Stimulated activated CD8-positive, alpha-beta memory T cell treated with anti-CD3 and anti-CD28 coated beads, Interleukin-15, amount 100 ng/mL, for 24 hours (primary cell): ENCODE measurements at regions not wholly inside any gene's neighbourhood (a gene's known extent, or its start where the extent isn't known, plus 50 kb on each side); places are given as distances from the start of the nearest gene placed in this dataset.
"Not testable (repeated sequence)": the region's sequence is repeated elsewhere in the genome, so short reads cannot be mapped to it uniquely, and the experiment has no call there.

ENCODE experiments used
- DNase-seq: peaks from one replicate; pipeline ENCODE4 v3.0.0-alpha.2; 2020; ENCODE audit warnings: low read depth

DNA sequence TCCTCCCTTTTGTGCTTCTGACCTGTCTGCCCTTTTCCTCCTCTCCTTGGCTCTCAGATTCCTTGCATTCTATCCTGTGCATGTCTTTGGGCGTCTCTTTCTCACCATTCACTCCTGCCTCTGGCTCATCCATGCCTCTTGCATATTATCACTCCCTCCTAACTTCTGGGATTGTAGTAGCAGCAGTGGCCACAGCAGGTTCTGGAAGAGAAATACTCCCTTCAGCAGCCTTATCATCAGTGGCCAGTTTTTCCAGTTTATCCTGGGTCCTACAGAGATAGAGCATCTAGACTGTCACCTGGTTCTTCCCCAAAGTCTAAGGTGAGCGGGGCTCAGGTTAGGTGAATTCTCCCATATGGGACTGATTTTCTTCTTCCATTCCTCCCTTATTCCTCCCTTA, 354.0 kb upstream of the CCL2 start:
- no peak for DNase-seq

DNA sequence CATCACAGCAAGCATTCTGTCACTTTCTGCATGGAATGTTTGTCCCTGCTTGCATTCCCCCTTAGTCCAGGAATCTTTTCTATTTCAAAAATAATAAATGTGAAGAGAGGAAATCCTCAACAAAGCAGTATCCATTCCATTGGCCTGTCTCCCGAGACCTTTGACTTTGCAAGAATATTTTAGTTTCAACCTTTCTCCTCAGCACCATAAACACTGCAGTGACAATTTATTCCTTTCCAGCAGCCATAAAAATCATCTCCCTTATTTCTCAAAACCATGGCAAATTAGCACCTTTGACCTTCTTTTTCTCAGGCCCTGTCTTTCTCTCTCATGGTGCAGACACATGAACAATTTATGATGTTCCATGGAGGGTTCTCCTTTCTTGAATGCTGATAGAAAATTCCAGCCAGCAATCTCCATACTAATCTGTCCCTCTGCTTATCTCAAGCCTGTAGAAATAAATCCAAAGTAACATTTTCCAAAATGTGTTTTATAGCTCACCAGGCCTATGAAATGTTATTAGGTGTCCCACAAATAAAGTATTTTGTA, 352.1 kb upstream of the CCL2 start:
- no peak for DNase-seq

DNA sequence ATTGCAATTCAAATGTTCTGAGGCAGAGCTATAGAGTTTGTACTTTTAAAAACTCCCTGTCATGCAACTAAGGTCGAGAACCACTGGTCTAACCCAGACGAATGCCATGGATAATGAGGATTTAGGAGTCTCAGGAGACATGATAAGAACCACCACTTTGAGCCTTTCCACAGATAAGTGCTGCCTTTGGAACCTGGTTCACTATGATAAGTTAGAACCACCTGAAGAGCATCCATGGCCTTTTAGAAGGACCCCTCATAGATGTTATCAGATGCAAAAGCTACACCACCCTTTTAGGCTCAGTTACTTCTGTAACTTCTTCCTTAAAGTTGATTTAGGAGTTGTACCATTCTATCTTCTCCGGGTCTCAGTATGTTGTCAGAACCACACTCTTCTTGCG, 350.6 kb upstream of the CCL2 start:
- DNase-seq, result no peak

DNA sequence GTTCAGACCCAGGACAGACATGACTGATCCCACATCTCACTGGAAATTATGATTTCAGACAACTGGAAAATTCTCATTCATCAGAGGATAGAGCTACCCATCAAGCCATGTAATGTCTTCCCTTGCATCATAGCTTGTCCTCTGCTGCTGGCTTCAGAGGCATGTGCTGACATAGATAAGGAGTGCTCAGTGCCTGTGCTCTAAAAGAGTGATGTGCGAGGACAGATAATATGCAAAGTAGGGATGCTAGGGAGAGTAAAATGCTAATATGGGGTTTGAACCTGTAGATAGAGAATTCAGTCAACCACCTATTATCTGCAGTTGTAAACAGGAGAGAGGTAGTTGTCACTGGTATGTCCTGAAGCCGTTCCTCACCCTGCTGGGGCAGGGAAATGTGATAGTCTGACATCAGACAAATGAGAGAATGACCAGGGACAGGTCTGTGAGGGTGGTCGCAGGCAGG, 349.7 kb upstream of the CCL2 start:
- no peak for DNase-seq

DNA sequence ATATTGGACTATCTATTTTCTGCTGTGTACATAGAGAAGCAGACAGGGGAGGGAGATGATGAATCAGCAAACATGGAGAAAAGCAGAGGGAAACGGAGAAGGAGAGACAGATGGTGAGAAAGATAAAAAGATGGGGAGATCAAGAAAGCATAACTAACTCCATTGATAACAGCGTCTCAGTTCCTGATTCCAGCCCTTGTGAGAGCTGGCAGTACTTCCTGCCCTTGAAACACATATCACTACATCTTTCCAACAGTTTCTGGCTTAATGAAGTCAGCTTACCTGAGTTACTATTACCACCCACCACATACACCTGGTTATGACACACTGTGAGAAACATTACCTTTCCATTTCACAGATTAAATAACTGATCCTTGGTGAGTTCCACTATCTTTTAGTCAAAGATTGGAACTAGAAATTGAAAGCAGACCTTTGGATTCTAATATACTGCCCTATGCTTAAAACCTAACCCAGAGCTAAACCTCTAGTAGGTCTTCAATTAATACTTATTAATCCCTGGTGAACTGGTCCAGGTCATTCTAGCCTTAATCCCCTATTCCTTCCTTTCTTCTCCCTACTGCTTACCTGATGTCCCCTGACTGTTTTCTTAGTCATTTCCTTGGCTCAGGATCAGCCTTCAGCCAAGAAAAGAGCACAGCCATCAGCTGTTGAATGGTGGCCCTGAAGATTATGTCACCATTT, 346.6 kb upstream of the CCL2 start:
- no peak for DNase-seq

DNA sequence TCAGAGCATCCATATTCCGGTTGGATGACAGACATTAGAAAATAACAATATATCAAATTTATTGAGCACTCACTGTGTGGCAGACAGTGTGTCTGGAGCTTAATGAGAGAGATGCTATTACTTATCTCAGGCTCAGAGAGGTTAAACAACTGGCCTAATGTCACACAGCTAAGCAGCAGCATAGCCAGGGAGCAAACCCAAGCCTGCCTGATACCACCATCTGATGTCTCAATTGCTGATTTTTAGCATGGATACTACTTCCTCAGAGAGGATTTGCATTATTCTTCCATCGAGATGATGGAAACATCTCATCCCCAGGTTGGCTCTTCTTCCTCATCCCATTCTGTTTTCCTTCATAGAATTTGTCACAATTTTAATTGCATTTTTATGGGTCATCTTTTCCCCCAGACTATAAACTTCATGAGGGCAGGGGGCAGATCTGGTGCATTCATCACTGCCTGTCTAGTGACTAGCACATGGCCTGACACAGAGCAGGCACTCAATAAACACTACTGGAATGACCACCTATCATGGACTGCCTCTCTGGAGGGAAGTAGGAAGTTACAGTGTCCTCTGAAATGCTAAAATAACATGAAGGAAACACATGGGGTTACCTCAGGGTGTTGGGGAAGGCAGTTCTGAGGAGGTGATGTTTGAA, 344.8 kb upstream of the CCL2 start:
- no peak for DNase-seq

DNA sequence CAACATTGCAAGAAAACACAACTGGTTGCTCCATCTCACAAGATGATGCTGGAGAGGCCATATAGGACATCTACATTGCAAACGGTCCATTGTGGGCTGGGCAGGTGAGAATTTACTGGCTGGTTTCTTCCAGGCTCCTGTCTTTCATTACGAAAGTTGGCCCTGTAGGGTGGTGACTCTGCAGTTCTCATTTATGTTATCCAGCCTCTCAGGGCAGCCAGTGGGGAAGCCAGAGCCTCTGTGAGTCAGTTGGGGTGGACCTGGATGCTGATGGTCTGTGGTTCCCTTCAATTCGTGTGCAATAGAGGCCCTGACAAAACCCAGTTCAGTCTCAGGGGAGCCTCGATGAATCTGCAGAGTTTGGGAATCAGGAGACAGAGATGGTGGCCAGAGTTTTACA, 341.0 kb upstream of the CCL2 start:
- DNase-seq, result no peak

DNA sequence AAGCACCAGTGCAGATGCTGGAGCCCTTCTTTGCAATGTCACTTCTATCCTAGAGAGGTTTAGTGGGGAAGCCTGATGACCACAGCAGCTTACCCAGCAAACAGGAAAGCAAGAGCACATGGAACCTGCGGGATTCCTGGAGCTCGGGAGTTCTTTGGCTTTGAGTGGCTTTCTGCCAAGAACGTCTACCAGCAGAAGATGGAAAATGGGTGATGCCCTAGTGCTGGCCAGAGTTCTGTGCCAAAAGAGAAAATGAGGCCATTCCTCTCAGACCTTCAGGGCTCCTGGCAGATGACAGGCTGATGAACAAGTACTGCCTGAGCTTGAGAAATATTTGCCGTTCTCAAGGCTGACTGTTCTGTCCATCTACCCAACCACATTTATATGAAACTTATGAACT, 332.1 kb upstream of the CCL2 start:
- no peak for DNase-seq

DNA sequence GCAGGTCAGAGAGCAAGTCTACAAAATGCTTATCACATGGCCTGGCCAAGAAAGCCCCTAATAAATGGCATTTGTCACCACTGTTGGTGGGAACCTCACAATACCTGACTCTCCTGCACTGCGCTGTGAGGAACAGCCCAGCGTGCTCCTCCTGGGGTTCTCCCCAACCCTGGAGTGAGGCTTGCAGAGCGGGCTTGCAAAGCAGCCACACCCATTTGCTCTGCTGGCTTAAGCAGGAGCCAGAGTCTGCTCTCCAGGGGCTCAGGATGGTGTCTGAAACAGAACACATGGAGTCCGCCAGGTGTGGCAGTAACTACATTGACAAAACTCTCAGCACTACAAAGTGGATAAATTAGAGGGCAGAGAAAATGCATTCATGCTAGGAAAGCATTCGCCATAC, 331.0 kb upstream of the CCL2 start:
- DNase-seq, result no peak

DNA sequence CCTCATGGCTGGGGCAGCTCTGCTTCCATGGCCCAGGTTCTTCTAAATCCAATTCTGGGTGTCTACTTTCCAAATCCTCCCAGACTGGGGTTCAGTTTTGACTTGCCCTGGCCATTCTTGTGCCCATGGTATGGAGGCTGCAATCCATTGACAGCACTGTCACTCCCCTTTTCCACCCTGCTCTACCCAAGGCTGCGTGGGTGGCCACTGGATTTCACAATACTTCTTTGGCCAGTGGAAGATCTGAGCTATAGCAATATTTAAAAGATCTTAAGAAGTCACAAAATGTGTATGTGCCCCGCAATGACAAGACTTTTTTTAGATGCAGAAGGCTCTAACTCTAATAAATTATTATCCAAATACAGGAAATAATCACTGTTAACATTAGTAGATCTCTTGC, 329.4 kb upstream of the CCL2 start:
- DNase-seq, result no peak

DNA sequence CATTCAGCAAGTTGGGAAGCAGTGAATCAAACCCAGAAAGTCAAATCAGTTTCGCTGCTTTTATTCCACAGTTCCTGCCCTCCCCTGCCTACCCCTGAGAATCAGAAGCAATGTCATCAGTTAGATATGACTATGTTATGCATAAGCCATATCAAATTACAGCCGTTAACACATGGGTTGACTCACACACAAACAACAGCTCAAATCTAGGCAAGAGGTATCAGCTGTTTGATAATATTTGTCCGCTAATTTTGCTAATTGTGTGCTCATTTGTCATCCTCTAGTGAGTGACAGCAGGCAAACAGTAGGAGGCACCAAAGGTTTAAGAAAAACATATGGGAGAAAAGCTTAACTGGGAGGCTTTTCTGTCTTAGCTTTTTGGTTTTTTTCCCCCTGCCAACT, 327.4 kb upstream of the CCL2 start:
- DNase-seq, result no peak

DNA sequence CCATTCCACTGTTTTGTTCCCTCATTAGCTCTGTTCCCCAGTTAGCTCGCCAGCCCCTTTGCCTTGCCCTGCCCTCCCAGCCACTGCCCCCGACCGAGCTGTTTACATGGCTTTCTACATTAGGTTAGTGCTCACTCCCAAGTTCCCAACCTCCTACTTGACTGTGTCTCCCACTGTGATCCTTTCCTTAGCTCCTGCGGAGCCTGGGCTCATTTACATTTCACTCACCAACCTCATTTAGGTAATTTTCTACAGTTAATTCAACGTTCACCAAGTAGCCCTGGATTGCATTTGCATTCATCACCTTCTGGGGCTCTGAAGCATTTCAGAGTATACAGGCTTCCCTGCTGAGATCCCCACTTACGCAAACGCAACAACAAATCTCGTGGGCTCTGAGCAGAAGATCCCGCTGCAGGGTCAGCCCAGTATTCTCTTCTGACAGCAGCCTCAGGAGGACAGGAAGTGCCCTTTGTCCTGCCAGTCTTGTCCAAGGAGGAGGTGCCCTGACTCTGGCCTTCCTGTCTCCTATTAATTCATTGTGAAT, 325.8 kb upstream of the CCL2 start:
- no peak for DNase-seq

DNA sequence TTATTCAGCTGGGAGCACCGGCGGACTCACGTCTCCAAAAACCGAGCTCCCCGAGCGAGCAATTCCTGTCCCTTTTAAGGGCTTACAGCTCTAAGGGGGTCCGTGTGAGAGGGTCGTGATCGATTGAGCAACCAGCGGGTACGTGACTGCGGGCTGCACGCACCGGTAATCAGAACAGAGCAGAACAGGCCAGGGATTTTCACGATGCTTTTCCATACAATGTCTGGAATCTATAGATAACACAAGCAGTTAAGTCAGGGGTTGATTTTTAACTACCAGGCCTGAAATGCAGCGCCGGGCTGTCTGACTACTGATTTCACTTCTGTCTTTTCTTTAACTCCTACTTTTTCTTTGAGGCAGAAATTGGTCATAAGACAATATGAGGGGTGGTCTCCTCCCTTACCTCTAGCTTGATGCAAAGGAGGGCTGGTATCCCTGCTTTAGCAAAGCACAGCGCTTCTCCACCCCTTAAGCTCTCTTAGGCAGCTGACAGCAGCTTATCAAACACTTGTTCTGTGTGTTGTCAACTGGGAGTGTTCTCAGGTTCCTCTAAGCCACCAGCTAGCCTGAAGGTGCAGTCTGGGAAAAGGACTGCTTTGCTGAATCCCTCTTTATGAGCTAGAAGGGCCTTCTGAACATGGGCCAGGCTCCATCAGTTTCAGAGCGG, 323.8 kb upstream of the CCL2 start:
- DNase-seq, result not testable (repeated sequence)

DNA sequence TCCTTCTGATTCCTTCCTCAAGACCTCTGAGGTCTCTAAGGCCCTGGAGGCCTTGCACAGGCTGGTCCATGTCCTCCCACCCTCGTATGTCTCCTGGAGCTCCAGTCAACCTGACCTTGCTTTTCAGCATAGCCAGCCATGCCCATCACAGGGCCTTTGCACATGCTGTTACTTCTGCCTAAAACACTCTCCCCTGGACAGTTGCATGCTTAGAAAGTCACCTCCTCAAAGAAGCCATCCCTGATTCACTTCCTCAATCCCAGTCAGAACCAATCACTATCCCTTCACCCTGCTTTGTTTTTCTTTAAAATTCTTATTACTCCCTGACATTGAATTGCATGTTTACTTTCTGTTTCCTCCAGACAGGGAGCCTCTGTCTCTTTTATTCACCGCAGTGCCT, 322.1 kb upstream of the CCL2 start:
- no peak for DNase-seq

DNA sequence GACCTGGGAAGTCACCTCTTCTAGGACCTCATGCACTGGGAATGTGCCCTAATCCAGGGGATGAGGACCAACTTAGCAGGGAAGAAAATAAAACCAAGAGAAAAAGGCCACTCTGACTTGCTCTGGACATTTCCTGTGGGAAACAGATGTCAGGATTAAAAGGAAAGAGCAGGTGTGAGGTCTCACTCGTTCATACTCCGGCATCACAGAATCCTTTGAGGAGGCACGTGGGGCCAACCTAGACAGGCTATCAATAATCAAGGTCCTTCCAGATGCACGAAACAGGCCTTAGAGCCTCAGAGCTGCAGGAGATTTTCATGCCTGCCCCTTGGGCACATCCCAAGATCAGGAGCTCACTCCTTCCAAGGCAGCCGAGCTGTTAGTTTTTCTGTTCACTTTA, 321.5 kb upstream of the CCL2 start:
- no peak for DNase-seq

DNA sequence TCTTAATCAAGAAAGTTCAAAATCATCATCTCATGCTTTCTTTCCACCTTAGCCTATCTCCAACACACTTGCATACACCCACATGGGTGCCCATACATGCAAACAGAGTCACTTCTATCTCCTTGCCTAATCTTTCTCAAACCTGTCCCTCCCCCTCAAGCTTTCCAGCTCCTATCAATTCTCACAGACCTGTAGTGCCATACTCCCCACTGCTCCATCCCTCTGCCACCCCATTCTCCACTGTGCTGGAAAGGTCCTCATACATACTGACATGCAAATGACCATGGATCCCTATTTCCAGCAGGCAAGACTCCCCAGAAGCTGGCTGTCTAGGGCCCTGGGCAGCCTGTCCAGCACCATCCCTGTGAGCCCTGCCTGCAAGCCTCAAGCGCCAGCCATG, 320.4 kb upstream of the CCL2 start:
- DNase-seq, result no peak

DNA sequence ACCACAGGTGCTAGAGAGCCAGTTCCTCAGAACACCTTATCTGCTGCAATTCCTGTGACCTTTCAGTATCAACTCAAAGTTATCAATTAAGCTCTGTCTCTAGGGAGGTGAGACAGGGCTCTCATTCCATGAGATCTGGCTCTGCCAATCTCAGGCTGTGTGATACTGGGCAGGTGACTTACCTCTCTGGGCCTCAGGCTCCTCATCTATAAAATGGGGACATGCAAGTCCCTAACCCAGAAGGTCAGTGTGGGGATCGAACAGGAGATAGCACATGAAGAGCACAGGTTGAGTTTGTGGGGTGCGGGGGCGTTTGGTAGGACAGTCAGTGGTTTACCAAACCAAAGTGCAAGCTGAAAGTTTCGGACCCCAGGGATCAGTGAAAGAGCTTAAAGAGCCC, 319.3 kb upstream of the CCL2 start:
- DNase-seq, result no peak

DNA sequence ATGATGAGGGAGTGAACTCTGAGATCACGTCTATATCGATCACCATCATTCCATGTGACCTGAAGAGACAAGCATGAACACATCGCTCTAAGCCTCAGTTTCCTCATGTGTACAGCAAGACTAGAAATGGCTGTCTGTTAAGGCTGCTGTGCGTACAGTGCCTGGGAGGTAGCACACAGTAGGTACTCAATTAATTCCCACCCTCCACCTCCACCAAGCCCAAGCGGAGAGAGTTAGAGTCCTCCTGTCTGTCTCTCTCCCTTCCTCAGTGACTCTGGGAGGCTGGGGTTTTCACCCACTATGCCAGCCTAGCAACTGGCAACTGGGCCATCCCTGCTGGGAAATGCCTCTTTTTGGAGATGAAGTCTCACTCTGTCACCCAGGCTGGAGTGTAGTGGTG, 318.3 kb upstream of the CCL2 start:
- DNase-seq, result no peak

DNA sequence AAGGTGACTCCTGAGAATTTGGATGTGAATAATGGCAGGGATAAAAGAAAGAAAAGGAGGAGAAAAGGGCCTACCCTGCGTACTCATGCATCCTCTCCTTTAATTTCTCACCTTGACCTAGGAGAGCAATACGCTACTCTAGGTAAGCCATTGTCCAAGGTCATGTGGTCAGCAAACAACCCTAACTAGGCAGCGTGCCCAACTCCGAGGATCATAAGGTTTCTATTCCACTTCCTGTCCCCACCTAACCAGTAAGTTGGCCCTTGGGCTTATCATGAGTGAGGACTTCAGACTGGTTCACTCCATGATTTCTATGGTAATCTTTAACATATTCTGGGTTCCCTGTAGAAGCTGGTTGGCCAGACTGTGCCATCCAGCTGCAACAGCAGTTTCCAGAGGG, 315.1 kb upstream of the CCL2 start:
- no peak for DNase-seq

DNA sequence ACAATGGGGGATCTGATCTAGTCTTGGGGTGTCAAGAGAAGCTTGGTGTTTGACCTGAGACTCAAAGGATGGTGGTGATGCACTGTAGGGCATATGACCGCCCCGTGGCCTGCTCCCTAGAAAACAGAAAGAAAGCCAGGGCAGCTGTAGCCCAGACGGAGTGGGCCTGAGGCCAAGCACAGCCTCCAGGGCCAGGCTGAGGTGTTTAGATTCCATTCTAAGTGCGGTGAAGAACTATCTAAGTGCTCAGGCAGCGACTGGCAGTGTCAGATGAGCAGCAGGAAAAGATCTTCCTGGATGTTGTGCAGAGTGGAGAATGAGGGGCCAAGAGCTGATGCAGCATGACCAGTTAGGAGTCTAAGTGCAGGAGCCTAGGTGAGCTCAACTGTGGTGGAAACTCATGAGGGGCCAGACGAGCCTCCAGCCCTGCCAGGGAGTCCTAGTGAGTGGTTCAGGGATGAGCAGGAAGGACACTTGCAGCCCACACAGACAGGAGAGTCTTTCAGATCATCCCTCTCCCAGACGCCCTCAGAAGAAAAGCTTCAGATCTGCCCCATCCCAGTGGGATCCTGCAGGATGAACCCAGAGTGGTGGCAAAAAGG, 314.2 kb upstream of the CCL2 start:
- no peak for DNase-seq

DNA sequence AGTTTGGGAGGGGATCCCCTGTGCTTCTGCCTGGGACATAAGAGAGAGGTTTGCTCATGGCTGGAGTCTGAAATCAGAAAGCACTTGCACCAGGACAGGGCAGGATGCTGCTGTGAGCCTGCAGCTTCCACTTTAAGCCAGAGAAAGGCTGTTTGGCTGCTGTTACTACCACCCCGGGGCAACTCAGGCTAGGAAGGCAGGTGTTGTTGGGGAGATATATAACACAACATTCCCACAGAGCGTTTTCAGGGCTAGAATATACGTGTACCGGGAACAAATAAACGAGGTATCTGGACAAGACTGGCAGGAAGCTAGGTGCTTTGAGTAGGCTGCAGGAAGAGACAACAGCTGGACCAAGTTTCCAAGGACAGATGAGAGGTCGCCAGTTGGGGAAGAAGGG, 313.3 kb upstream of the CCL2 start:
- DNase-seq, result no peak

DNA sequence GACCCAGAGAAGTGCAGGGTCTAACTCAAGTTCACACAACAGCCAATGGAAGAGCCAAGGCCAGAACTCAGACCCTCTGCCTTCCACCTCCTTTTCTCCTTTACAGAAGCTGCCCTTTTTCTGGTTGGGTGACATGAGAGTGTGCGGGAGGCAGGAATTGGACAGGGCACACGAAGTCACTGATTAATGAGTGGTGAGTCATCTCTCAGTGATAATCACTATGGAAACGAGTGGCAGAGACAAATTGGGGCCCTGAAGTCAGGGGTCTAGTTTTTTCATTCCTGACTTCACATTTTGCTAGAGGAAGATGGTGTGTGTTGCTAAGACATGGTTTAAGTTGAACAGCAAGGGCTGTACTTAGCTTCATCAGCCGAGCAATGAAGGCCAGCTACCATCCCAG, 312.7 kb upstream of the CCL2 start:
- DNase-seq, result no peak

DNA sequence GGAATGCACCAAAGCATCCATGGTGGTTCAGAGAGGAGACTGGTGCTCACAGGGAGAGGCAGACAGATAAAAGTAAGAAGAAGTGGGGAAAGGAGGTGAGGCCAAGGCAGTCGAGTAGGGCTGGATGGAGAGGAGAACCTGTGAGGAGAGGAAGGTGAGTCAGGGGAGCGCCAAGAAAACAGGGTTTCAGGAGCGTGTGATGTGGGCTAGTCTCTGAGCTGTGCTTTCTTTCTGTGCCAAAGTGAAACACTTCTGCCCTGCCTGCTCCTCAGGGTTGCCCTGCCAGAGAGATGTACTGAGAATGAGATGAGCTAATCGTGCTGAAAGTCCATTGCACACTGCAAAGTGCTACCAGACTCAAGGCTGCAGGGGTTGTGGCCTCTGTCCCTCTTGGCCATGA, 310.7 kb upstream of the CCL2 start:
- no peak for DNase-seq
